ENCODE measurements at regions not wholly inside any gene's neighbourhood (a gene's known extent, or its start where the extent isn't known, plus 50 kb on each side); places are given as distances from the start of the nearest gene placed in this dataset.

DNA sequence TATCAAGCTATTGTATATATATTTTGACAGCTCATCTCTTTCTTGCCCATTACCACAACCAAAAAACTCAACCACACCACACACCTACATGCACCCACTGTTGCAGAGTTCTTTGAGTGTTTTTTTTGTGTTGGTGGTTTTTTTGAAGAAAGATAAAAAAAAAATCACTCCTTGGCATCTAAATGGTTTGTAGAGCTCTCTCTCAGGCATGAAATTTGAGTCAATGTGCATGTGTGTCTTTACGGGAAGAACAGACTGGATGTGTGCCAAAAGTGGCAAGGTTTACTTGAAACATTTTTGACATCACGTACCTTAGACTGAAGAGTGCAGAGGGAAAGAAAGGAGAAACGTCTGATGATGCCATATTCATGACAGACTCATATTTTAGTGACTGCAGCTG is 154.2 kb downstream of the FHIP1A start:
- no peaks in the 10 kb centered on the region for H3K9me3 Mint-ChIP-seq (ENCODE audit: unreplicated experiment)
- no peak for DNase-seq (ENCODE audit: extremely low spot score, unreplicated experiment)
- no peaks in the 10 kb centered on the region for H3K4me1 Mint-ChIP-seq (ENCODE audit: unreplicated experiment)
- peaks cover 50% of the 10 kb centered on the region for H3K27me3 Mint-ChIP-seq (ENCODE audit: unreplicated experiment)
- H3K36me3 Mint-ChIP-seq (ENCODE audit: unreplicated experiment), result no peaks in the 10 kb centered on the region
- TF ChIP-seq, protein P1, sequence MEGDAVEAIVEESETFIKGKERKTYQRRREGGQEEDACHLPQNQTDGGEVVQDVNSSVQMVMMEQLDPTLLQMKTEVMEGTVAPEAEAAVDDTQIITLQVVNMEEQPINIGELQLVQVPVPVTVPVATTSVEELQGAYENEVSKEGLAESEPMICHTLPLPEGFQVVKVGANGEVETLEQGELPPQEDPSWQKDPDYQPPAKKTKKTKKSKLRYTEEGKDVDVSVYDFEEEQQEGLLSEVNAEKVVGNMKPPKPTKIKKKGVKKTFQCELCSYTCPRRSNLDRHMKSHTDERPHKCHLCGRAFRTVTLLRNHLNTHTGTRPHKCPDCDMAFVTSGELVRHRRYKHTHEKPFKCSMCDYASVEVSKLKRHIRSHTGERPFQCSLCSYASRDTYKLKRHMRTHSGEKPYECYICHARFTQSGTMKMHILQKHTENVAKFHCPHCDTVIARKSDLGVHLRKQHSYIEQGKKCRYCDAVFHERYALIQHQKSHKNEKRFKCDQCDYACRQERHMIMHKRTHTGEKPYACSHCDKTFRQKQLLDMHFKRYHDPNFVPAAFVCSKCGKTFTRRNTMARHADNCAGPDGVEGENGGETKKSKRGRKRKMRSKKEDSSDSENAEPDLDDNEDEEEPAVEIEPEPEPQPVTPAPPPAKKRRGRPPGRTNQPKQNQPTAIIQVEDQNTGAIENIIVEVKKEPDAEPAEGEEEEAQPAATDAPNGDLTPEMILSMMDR (IDR thresholded peaks at IDR 0.05), result no peak
- H3K27ac Mint-ChIP-seq (ENCODE audit: unreplicated experiment), result no peak overlapping the region
- H3K4me3 Mint-ChIP-seq (ENCODE audit: unreplicated experiment), result no peak overlapping the region

DNA sequence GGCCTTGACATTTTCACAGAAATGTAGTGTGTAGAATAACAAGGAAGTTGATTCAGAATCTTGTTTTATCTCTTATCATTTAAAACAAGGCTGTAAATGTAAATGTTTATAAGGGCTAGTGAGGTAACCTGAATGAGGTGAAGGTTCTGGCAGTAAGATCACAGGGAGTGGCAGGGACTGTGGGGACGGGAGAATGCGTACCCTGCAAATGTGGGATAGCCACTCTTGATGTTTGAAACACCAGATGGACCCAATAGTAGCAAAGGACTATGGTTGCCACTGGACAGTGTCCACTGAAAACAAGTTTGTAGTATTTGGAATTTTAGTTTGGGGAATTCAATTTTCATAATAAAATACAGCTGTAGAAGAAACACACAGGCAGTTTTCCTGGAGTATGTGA is 155.3 kb downstream of the FHIP1A start:
- H3K4me1 Mint-ChIP-seq (ENCODE audit: unreplicated experiment), result no peaks in the 10 kb centered on the region
- no peak for DNase-seq (ENCODE audit: extremely low spot score, unreplicated experiment)
- peaks cover 49% of the 10 kb centered on the region for H3K27me3 Mint-ChIP-seq (ENCODE audit: unreplicated experiment)
- H3K27ac Mint-ChIP-seq (ENCODE audit: unreplicated experiment), result no peak overlapping the region
- no peaks in the 10 kb centered on the region for H3K9me3 Mint-ChIP-seq (ENCODE audit: unreplicated experiment)
- no peak overlapping the region for H3K4me3 Mint-ChIP-seq (ENCODE audit: unreplicated experiment)
- TF ChIP-seq, protein P1 (IDR thresholded peaks at IDR 0.05), result no peak
- H3K36me3 Mint-ChIP-seq (ENCODE audit: unreplicated experiment), result no peaks in the 10 kb centered on the region

GRCh38 chr4:151565583-151565982 is 156.6 kb downstream of the FHIP1A start:
- no peaks in the 10 kb centered on the region for H3K9me3 Mint-ChIP-seq (ENCODE audit: unreplicated experiment)
- no peak overlapping the region for H3K4me3 Mint-ChIP-seq (ENCODE audit: unreplicated experiment)
- no peaks in the 10 kb centered on the region for H3K4me1 Mint-ChIP-seq (ENCODE audit: unreplicated experiment)
- TF ChIP-seq, protein P1 (IDR thresholded peaks at IDR 0.05), result no peak
- no peaks in the 10 kb centered on the region for H3K36me3 Mint-ChIP-seq (ENCODE audit: unreplicated experiment)
- H3K27ac Mint-ChIP-seq (ENCODE audit: unreplicated experiment), result no peak overlapping the region
- peaks cover 38% of the 10 kb centered on the region for H3K27me3 Mint-ChIP-seq (ENCODE audit: unreplicated experiment)
- no peak for DNase-seq (ENCODE audit: extremely low spot score, unreplicated experiment)

- Mint-ChIP-seq H3K9me3 (ENCODE audit: unreplicated experiment) (no peaks in the 10 kb centered on the region), H3K27ac (ENCODE audit: unreplicated experiment) (no peak overlapping the region), H3K4me3 (ENCODE audit: unreplicated experiment) (no peak overlapping the region), H3K36me3 (ENCODE audit: unreplicated experiment) (no peaks in the 10 kb centered on the region), H3K27me3 (ENCODE audit: unreplicated experiment) (peaks cover 36% of the 10 kb centered on the region), H3K4me1 (ENCODE audit: unreplicated experiment) (no peaks in the 10 kb centered on the region)
- TF ChIP-seq, protein P1 (IDR thresholded peaks at IDR 0.05), result no peak
- no peak for DNase-seq (ENCODE audit: extremely low spot score, unreplicated experiment)
These were observed 157.1 kb downstream of the FHIP1A start for GRCh38 chr4:151566053-151566452.

DNA sequence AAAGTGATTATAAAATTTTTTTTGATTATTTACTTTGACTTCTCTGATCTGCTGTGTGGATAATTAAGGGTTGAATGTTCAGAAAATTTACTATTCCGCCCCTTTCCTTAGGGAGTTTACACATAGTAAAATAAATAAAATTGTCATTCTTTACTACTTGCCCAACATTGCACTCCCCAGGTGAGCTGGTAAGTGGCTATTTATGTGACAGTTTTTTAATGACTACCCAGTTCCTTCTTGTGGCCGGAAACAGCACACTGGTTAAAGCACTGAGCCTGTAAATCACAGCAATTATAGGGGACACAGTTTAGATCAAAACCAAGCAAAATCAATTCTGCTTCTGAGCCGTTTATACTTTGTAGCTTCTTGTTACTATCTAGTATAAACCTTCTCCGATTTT is 158.1 kb downstream of the FHIP1A start:
- no peak overlapping the region for H3K27ac Mint-ChIP-seq (ENCODE audit: unreplicated experiment)
- peaks cover 30% of the 10 kb centered on the region for H3K27me3 Mint-ChIP-seq (ENCODE audit: unreplicated experiment)
- TF ChIP-seq, protein P1 (IDR thresholded peaks at IDR 0.05), result no peak
- H3K9me3 Mint-ChIP-seq (ENCODE audit: unreplicated experiment), result no peaks in the 10 kb centered on the region
- no peaks in the 10 kb centered on the region for H3K4me1 Mint-ChIP-seq (ENCODE audit: unreplicated experiment)
- no peak overlapping the region for H3K4me3 Mint-ChIP-seq (ENCODE audit: unreplicated experiment)
- no peak for DNase-seq (ENCODE audit: extremely low spot score, unreplicated experiment)
- H3K36me3 Mint-ChIP-seq (ENCODE audit: unreplicated experiment), result no peaks in the 10 kb centered on the region
